H1 (cell line): ENCODE measurements at regions not wholly inside any gene's neighbourhood (a gene's known extent, or its start where the extent isn't known, plus 50 kb on each side); places are given as distances from the start of the nearest gene placed in this dataset.

Experiments used
- CEBPB ChIP-seq: IDR thresholded peaks from 2 replicates; pipeline ENCODE4 v1.6.1; 2012; ENCODE audit warnings: low read depth, low read length
- TAF7 ChIP-seq: optimal IDR thresholded peaks from 2 replicates; pipeline ENCODE3; 2011; ENCODE audit warnings: low read depth, mild to moderate bottlenecking, inconsistent platforms, low read length, moderate library complexity, borderline replicate concordance

DNA sequence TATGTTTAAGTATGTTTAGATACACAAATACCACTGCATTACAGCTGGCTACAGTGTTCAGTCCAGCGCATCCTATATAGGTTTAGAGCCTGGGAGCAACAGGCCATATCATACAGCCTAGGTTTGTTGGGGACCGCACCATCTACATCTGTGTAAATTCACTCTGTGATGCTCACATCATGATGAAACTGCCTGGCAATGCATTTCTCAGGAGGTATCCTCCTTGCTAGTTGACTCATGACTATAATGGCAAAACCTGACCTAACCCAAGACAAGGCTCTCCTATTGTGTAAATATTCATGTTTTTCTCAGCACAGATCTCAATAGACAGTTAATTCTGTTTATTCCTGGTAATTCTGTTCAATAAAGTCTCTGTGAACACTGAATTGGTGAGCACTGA is 240.7 kb upstream of the PFKP start (continued):
- TF ChIP-seq TAF7 (no peak), CEBPB (no peak)
- TF ChIP-seq, all 59 proteins: peak for 0
